OCI-LY7 (cell line): ENCODE measurements at regions not wholly inside any gene's neighbourhood (a gene's known extent, or its start where the extent isn't known, plus 50 kb on each side); places are given as distances from the start of the nearest gene placed in this dataset.

Experiments
- BruUV-seq: library from RNA; stranded (reverse); fragments of 400-500 nt; replicated peaks from 2 replicates; lab custom pipeline; 2021; lab: Mats Ljungman, UMichigan
- CTCF ChIA-PET: fragments of 300-600 bp; sonication (Branson Sonifier 250); formaldehyde crosslinking; loops from one replicate; lab custom pipeline; 2022; ENCODE audit warnings: antibody characterized with exemption; ENCODE audit not compliant: unreplicated experiment; lab: Charles Lee
- POLR2A ChIA-PET: fragments of 300-600 bp; sonication (Branson Sonifier 250); formaldehyde crosslinking; loops from one replicate; lab custom pipeline; 2022; ENCODE audit warnings: antibody characterized with exemption; lab: Charles Lee
- DNase-seq: peaks from one replicate; pipeline ENCODE4 v3.0.0-alpha.2; 2015; ENCODE audit warnings: low spot score
- H2AFZ ChIP-seq: fragments of 200-600 bp; sonication (generic), shearing (Covaris generic); 2 replicates; pipeline ENCODE4 v1.6.1; 2014; ENCODE audit warnings: mild to moderate bottlenecking, antibody characterized with exemption, low read length, moderate library complexity
- H3K27ac ChIP-seq: fragments of 200-600 bp; sonication (generic); 2 replicates; pipeline ENCODE4 v1.5.1; 2014; ENCODE audit warnings: mixed run types, low read depth, mild to moderate bottlenecking, moderate library complexity, low read length, inconsistent platforms; ENCODE audit not compliant: poor library complexity, severe bottlenecking
- H3K36me3 ChIP-seq: fragments of 200-600 bp; sonication (generic); 2 replicates; pipeline ENCODE4 v1.6.1; 2014; ENCODE audit warnings: mild to moderate bottlenecking, antibody characterized with exemption, low read length, moderate library complexity, mixed read lengths; ENCODE audit not compliant: insufficient read depth
- H3K4me1 ChIP-seq: fragments of 200-600 bp; sonication (generic); 2 replicates; pipeline ENCODE4 v1.5.1; 2014; ENCODE audit warnings: mild to moderate bottlenecking, low read length; ENCODE audit not compliant: insufficient read depth, poor library complexity, severe bottlenecking
- H3K4me2 ChIP-seq: fragments of 200-600 bp; sonication (generic); 2 replicates; pipeline ENCODE4 v1.6.1; 2014; ENCODE audit warnings: mild to moderate bottlenecking, low read length
- H3K4me3 ChIP-seq: fragments of 200-600 bp; sonication (generic); 2 replicates; pipeline ENCODE4 v1.5.1; 2014; ENCODE audit warnings: mild to moderate bottlenecking, low read depth, low read length; ENCODE audit not compliant: poor library complexity, severe bottlenecking
- H3K79me2 ChIP-seq: fragments of 200-600 bp; sonication (generic); 2 replicates; pipeline ENCODE4 v1.6.1; 2016; ENCODE audit warnings: low read depth, mild to moderate bottlenecking, low read length, moderate library complexity, mixed read lengths; ENCODE audit not compliant: insufficient read depth
- H3K9me2 ChIP-seq: fragments of 200-600 bp; sonication (generic); 2 replicates; pipeline ENCODE4 v1.6.1; 2016; ENCODE audit warnings: mild to moderate bottlenecking, low read length, mixed read lengths; ENCODE audit not compliant: insufficient read depth
- H3K9me3 ChIP-seq: fragments of 200-600 bp; sonication (generic); 2 replicates; pipeline ENCODE4 v1.6.1; 2014; ENCODE audit warnings: mild to moderate bottlenecking, mixed run types, low read length, mixed read lengths
- H4K20me1 ChIP-seq: fragments of 200-600 bp; sonication (generic); 2 replicates; pipeline ENCODE4 v1.6.1; 2014; ENCODE audit warnings: mild to moderate bottlenecking, antibody characterized with exemption, low read length, moderate library complexity, mixed read lengths; ENCODE audit not compliant: insufficient read depth
- EZH2phosphoT487 ChIP-seq: fragments of 200-600 bp; sonication (generic); IDR thresholded peaks from 2 replicates; pipeline ENCODE4 v1.6.1; 2018; ENCODE audit warnings: low read depth, borderline replicate concordance, mild to moderate bottlenecking, mixed run types, antibody characterized with exemption, low read length, moderate library complexity, mixed read lengths
- intact Hi-C: fragments of 100-400 bp; cut with micrococcal nuclease; formaldehyde crosslinking; loops from one replicate; pipeline ENCODE4 v1.10.0; 2022; ENCODE audit not compliant: unreplicated experiment
- TF ChIP-seq, protein P1 (sequence below): fragments of 200-600 bp; sonication (generic); conservative IDR thresholded peaks from 2 replicates; pipeline ENCODE4 v1.5.1; 2014; ENCODE audit warnings: mild to moderate bottlenecking, antibody characterized with exemption, low read length, moderate library complexity, mixed read lengths

DNA sequence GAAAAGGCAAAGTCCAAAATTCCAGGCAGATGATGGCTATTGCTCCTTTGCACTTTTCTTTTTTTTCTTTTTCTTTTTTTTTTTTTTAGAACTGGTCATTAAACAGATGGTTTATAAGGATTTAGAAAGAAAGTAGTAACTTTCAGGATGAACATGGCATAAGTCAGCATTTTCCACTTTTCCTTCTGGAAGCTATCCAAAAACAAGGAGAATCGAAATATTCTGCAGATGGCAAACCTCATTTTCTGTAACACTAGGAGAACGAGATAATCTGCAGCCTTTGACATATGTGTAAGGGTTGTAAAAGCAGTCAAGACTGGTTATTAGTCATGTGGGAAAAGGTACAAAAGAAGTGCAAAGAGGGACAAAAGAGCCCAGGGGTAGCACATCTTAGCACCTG lies 69.1 kb upstream of the PUM3 start:
- Histone ChIP-seq H3K36me3 (no peaks in the 10 kb centered on the region), H3K27ac (no peak overlapping the region), H3K4me3 (no peak overlapping the region), H3K79me2 (no peaks in the 10 kb centered on the region), H3K9me3 (no peaks in the 10 kb centered on the region), H3K4me1 (no peaks in the 10 kb centered on the region), H2AFZ (no peak overlapping the region), H3K9me2 (no peaks in the 10 kb centered on the region), H4K20me1 (no peaks in the 10 kb centered on the region), H3K4me2 (no peak overlapping the region)
- TF ChIP-seq EZH2phosphoT487, result no peak
- TF ChIP-seq, protein P1, sequence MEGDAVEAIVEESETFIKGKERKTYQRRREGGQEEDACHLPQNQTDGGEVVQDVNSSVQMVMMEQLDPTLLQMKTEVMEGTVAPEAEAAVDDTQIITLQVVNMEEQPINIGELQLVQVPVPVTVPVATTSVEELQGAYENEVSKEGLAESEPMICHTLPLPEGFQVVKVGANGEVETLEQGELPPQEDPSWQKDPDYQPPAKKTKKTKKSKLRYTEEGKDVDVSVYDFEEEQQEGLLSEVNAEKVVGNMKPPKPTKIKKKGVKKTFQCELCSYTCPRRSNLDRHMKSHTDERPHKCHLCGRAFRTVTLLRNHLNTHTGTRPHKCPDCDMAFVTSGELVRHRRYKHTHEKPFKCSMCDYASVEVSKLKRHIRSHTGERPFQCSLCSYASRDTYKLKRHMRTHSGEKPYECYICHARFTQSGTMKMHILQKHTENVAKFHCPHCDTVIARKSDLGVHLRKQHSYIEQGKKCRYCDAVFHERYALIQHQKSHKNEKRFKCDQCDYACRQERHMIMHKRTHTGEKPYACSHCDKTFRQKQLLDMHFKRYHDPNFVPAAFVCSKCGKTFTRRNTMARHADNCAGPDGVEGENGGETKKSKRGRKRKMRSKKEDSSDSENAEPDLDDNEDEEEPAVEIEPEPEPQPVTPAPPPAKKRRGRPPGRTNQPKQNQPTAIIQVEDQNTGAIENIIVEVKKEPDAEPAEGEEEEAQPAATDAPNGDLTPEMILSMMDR, result no peak
- POLR2A ChIA-PET, result interaction anchor here (0.6 kb wide), 2 partner anchors 52 to 1939 kb away, joined by 3 to 4 read pairs; no protein-coding TSS in a partner anchor
- no TSS peak for BruUV-seq
- intact Hi-C loops, result no loop called here
- CTCF ChIA-PET, result no interaction called here
- DNase-seq, result no peak

DNA sequence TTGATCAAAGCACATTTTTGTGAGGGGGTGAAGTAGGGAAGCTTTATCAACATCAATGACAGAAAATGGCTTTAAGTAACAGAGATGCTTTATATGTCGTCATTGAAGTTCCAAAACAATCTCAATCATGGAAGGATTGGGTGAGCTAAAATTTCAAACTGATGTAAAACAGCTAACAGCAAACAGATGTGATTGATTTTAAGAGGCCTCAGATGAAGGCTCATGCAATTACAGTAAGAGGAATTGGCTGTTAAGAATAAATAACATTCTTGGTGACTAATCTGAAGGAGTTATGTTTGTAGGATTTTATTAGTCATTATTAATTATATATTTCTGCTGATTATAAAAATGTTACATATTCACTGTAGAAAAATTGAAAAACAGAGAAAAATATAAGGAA lies 63.5 kb upstream of the PUM3 start:
- Histone ChIP-seq H3K4me3 (no peak overlapping the region), H4K20me1 (no peaks in the 10 kb centered on the region), H3K9me3 (no peaks in the 10 kb centered on the region), H3K36me3 (no peaks in the 10 kb centered on the region), H2AFZ (no peak overlapping the region), H3K79me2 (no peaks in the 10 kb centered on the region), H3K9me2 (no peaks in the 10 kb centered on the region), H3K27ac (no peak overlapping the region), H3K4me2 (no peak overlapping the region), H3K4me1 (no peaks in the 10 kb centered on the region)
- BruUV-seq, result no TSS peak
- TF ChIP-seq EZH2phosphoT487, result no peak
- TF ChIP-seq, protein P1, result no peak
- CTCF ChIA-PET, result no interaction called here
- no peak for DNase-seq
- intact Hi-C loops, result no loop called here
- POLR2A ChIA-PET, result interaction anchor here (0.6 to 0.7 kb wide), 3 partner anchors 9 to 767 kb away, joined by 3 read pairs; no protein-coding TSS in a partner anchor

DNA sequence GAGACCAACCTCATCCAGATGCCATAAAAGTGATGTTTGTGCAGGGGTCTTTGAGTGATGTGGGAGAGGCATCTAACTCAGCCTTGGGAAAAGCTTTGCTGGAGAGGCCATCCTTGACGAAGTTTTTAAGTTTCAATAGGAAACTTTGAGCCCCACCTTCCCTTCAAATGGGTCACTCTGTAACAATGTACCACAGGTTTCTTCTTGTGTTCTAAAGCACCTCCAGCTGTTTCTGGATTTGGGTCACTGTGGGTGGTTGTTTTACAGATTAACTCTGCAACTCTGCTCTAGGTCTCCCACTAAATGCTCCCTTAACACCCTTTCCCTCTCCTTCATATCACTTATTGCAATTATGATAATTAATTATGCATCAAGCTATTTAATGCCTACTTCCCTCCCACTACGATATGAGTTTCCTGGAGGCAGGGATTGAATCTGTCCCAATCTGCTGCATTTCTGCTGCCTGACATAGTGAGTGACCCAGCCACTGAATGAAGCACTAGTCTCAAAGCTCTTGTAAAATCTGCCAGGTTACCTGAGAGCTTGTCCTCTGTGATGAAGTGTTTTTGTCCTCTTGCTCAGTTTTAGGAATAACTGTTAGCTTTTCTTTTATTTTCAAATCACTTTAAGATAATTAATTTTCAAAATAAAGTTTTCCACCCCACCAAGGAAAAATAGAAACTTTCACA lies 60.5 kb upstream of the PUM3 start:
- Histone ChIP-seq H3K4me3 (no peak overlapping the region), H3K36me3 (no peaks in the 10 kb centered on the region), H3K9me3 (no peaks in the 10 kb centered on the region), H3K27ac (no peak overlapping the region), H3K4me1 (no peaks in the 10 kb centered on the region), H2AFZ (no peak overlapping the region), H3K9me2 (no peaks in the 10 kb centered on the region), H3K4me2 (no peak overlapping the region), H4K20me1 (no peaks in the 10 kb centered on the region), H3K79me2 (no peaks in the 10 kb centered on the region)
- POLR2A ChIA-PET, result interaction anchor here (1.2 kb wide), 1 partner anchor 23 kb away, joined by 3 read pairs; no protein-coding TSS in a partner anchor
- DNase-seq, result no peak
- BruUV-seq, result no TSS peak
- CTCF ChIA-PET, result no interaction called here
- intact Hi-C loops, result no loop called here
- no peak for TF ChIP-seq EZH2phosphoT487
- TF ChIP-seq, protein P1, result no peak
